OCI-LY3 (cell line): ENCODE measurements at regions not wholly inside any gene's neighbourhood (a gene's known extent, or its start where the extent isn't known, plus 50 kb on each side); places are given as distances from the start of the nearest gene placed in this dataset.

Experiments
- CTCF ChIP-seq: fragments of 200-600, 300-600 bp; sonication (generic); IDR thresholded peaks from 2 replicates; pipeline ENCODE4 v1.5.1; 2014; ENCODE audit warnings: antibody characterized with exemption, low read length, low read depth
- EZH2phosphoT487 ChIP-seq: fragments of 200-600 bp; shearing (Covaris generic); IDR thresholded peaks from 2 replicates; pipeline ENCODE4 v1.6.1; 2018; ENCODE audit warnings: antibody characterized with exemption, mixed run types, low read depth

DNA sequence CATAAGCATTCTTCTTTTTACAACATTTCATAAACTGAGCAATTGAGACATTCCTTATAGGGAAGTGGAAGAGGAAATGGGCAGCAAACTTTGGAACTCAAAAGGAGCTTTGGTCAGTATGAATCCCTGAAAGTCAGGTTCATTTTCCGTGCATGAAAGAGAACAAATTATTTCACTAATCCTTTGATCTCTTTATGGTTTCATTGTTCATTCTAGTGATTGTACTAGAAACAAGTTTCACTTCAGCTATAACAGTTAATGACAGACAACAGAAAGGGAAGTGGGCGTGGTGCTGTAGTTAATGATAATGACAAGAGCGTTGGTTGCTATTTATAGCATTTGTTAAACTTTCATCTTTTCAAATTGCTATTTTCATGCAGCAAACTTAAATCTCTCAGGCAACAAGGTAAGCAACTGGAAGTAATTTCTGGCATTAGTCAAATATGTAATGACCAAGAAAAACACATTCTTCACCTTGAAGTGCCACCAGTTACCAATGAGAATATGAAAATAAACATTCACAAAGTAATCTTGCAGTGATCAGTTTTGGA, 98.4 kb downstream of the AREG start:
- no peak for TF ChIP-seq EZH2phosphoT487
- no peak for TF ChIP-seq CTCF
